Astrocyte (in vitro differentiated cells and primary cell): ENCODE measurements at regions not wholly inside any gene's neighbourhood (a gene's known extent, or its start where the extent isn't known, plus 50 kb on each side); places are given as distances from the start of the nearest gene placed in this dataset.

Experiments used
- CTCF ChIP-seq: IDR thresholded peaks from 2 replicates; pipeline ENCODE4 v1.5.1; 2011; ENCODE audit warnings: low read depth, mild to moderate bottlenecking, inconsistent platforms, low read length, moderate library complexity; ENCODE audit not compliant: insufficient read depth
- EZH2 ChIP-seq: IDR thresholded peaks from 2 replicates; pipeline ENCODE4 v1.6.1; 2012; ENCODE audit warnings: mild to moderate bottlenecking, low read length, inconsistent platforms; ENCODE audit not compliant: insufficient read depth

- no peak for TF ChIP-seq CTCF
- no peak for TF ChIP-seq EZH2
Measured at GRCh38 chr2:11904941-11905340, 158.5 kb downstream of the LPIN1 start.
